SK-N-SH treated with all-trans-retinoic acid at 6 μM for 48 hours (cell line): ENCODE measurements at regions not wholly inside any gene's neighbourhood (a gene's known extent, or its start where the extent isn't known, plus 50 kb on each side); places are given as distances from the start of the nearest gene placed in this dataset.

Experiments used
- ATAC-seq: fragments of 200-7000 bp; cut with Tn5 transposase; 3 replicates; pipeline ENCODE4 v1.9.1; 2020; ENCODE audit warnings: mild to moderate bottlenecking, moderate library complexity
- ARNTL ChIP-seq: fragments of 450-650 bp; formaldehyde crosslinking; IDR thresholded peaks from 2 replicates; pipeline ENCODE4 v1.5.0; 2020; ENCODE audit warnings: low read depth, mild to moderate bottlenecking, moderate library complexity, borderline replicate concordance
- BACH2 ChIP-seq: fragments of 250-450 bp; sonication (Bioruptor Pico); IDR thresholded peaks from 2 replicates; pipeline ENCODE4 v1.9.0; 2021; ENCODE audit warnings: mild to moderate bottlenecking, borderline replicate concordance
- CSDC2 ChIP-seq: fragments of 250-450 bp; sonication (Bioruptor Pico); IDR thresholded peaks from 2 replicates; pipeline ENCODE4 v1.5.0; 2020; ENCODE audit warnings: mild to moderate bottlenecking, moderate library complexity
- ESRRG ChIP-seq: fragments of 250-450 bp; sonication (Bioruptor Pico); IDR thresholded peaks from 2 replicates; pipeline ENCODE4 v1.6.1; 2021; ENCODE audit warnings: mild to moderate bottlenecking
- GLIS3 ChIP-seq: fragments of 250-450 bp; sonication (Bioruptor Pico); IDR thresholded peaks from 2 replicates; pipeline ENCODE4 v1.5.0; 2020; ENCODE audit warnings: mild to moderate bottlenecking, moderate library complexity
- OSR1 ChIP-seq: fragments of 250-450 bp; sonication (Bioruptor Pico); IDR thresholded peaks from 2 replicates; pipeline ENCODE4 v1.8.0; 2022; ENCODE audit warnings: moderate library complexity, mild to moderate bottlenecking, inconsistent platforms
- PPARA ChIP-seq: fragments of 250-450 bp; sonication (Bioruptor Pico); IDR thresholded peaks from 2 replicates; pipeline ENCODE4 v1.5.0; 2020; ENCODE audit warnings: mild to moderate bottlenecking, borderline replicate concordance
- RARB ChIP-seq: fragments of 250-450 bp; sonication (Bioruptor Pico); IDR thresholded peaks from 2 replicates; pipeline ENCODE4 v1.8.0; 2021; ENCODE audit warnings: mild to moderate bottlenecking, moderate library complexity
- SNAI2 ChIP-seq: fragments of 250-450 bp; sonication (Bioruptor Pico); IDR thresholded peaks from 2 replicates; pipeline ENCODE4 v1.5.0; 2020; ENCODE audit warnings: mild to moderate bottlenecking, moderate library complexity
- TCF4 ChIP-seq: fragments of 250-450 bp; sonication (Bioruptor Pico); IDR thresholded peaks from 2 replicates; pipeline ENCODE4 v1.8.0; 2021; ENCODE audit warnings: mild to moderate bottlenecking, moderate library complexity, borderline replicate concordance
- ZC3H10 ChIP-seq: fragments of 250-450 bp; sonication (Bioruptor Pico); IDR thresholded peaks from 2 replicates; pipeline ENCODE4 v1.5.1; 2021; ENCODE audit warnings: mild to moderate bottlenecking, moderate library complexity
- ZFP3 ChIP-seq: fragments of 250-450 bp; sonication (Bioruptor Pico); IDR thresholded peaks from 2 replicates; pipeline ENCODE4 v1.5.0; 2020; ENCODE audit warnings: mild to moderate bottlenecking, moderate library complexity
- ZFP30 ChIP-seq: fragments of 450-650 bp; formaldehyde crosslinking; IDR thresholded peaks from 2 replicates; pipeline ENCODE4 v1.5.0; 2022; ENCODE audit warnings: mild to moderate bottlenecking, moderate library complexity
- ZNF565 ChIP-seq: fragments of 450-650 bp; formaldehyde crosslinking; conservative IDR thresholded peaks from 2 replicates; pipeline ENCODE4 v1.5.0; 2020; ENCODE audit warnings: low read depth, mild to moderate bottlenecking, moderate library complexity
- ZNF8 ChIP-seq: fragments of 450-650 bp; formaldehyde crosslinking; IDR thresholded peaks from 2 replicates; pipeline ENCODE4 v1.5.0; 2020; ENCODE audit warnings: mild to moderate bottlenecking, moderate library complexity
- TF ChIP-seq, protein P1 (sequence below): fragments of 250-450 bp; sonication (Bioruptor Pico); IDR thresholded peaks from 2 replicates; pipeline ENCODE4 v1.8.0; 2020; ENCODE audit warnings: mild to moderate bottlenecking, moderate library complexity, borderline replicate concordance
- TF ChIP-seq, protein P2 (sequence below): fragments of 250-450 bp; sonication (Bioruptor Pico); IDR thresholded peaks from 2 replicates; pipeline ENCODE4 v1.5.1; 2020; ENCODE audit warnings: low read depth, mild to moderate bottlenecking, moderate library complexity
- TF ChIP-seq, protein P3 (sequence below): fragments of 250-450 bp; sonication (Bioruptor Pico); IDR thresholded peaks from 2 replicates; pipeline ENCODE4 v1.5.1; 2021; ENCODE audit warnings: mild to moderate bottlenecking, moderate library complexity
- TF ChIP-seq, protein P4 (sequence below): fragments of 250-450 bp; sonication (Bioruptor Pico); IDR thresholded peaks from 2 replicates; pipeline ENCODE4 v1.5.0; 2020; ENCODE audit warnings: mild to moderate bottlenecking, moderate library complexity
- TF ChIP-seq, protein P5 (sequence below): fragments of 250-450 bp; sonication (Bioruptor Pico); IDR thresholded peaks from 2 replicates; pipeline ENCODE4 v1.8.0; 2021; ENCODE audit warnings: low read depth, mild to moderate bottlenecking, moderate library complexity, borderline replicate concordance

DNA sequence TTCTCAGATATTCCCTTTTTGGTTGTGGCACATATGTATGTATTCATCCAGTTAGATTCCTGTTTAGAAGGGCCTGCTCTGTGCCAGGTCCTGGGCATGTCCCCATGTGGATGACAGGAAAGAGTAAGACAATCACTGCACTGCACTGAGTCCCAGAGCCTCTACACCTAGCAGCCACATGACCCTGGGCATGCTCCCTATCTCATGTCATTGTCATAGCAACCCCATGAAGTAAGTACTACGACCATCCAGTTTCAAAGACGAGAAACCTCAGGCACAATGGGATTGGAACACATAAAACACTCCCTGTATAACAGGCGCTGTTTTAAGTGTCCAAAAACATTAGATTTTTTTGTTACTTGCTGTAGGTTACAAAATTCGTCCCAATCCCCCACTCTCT is 594.4 kb downstream of the UQCRFS1 start (continued):
- TF ChIP-seq, protein P1, sequence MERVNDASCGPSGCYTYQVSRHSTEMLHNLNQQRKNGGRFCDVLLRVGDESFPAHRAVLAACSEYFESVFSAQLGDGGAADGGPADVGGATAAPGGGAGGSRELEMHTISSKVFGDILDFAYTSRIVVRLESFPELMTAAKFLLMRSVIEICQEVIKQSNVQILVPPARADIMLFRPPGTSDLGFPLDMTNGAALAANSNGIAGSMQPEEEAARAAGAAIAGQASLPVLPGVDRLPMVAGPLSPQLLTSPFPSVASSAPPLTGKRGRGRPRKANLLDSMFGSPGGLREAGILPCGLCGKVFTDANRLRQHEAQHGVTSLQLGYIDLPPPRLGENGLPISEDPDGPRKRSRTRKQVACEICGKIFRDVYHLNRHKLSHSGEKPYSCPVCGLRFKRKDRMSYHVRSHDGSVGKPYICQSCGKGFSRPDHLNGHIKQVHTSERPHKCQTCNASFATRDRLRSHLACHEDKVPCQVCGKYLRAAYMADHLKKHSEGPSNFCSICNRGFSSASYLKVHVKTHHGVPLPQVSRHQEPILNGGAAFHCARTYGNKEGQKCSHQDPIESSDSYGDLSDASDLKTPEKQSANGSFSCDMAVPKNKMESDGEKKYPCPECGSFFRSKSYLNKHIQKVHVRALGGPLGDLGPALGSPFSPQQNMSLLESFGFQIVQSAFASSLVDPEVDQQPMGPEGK: no peak
- no peak for TF ChIP-seq ESRRG (CRISPR knock-in tag)
- TF ChIP-seq, protein P2, sequence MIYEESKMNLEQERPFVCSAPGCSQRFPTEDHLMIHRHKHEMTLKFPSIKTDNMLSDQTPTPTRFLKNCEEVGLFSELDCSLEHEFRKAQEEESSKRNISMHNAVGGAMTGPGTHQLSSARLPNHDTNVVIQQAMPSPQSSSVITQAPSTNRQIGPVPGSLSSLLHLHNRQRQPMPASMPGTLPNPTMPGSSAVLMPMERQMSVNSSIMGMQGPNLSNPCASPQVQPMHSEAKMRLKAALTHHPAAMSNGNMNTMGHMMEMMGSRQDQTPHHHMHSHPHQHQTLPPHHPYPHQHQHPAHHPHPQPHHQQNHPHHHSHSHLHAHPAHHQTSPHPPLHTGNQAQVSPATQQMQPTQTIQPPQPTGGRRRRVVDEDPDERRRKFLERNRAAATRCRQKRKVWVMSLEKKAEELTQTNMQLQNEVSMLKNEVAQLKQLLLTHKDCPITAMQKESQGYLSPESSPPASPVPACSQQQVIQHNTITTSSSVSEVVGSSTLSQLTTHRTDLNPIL: no peak

DNA sequence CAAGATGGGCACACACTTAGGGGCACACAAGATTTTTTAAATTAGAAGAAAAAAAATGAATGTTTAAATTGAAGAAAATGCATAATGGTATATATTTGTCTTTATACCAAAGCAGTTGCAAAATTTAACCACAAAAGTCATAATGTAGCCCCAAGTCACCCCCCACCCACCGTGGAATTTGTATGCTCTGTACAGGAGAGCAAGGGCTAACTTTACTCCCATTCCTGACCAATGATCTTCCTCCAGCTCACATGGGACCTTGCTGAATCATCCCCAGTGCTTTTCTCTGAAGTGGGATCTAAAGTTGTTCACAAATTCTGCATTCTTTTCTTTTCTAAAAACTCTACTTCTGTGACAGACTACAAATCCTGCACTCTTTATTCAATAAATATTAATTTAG is 597.0 kb downstream of the UQCRFS1 start:
- no peak for ATAC-seq
- no peak for TF ChIP-seq RARB (CRISPR knock-in tag)
- TF ChIP-seq, protein P3, sequence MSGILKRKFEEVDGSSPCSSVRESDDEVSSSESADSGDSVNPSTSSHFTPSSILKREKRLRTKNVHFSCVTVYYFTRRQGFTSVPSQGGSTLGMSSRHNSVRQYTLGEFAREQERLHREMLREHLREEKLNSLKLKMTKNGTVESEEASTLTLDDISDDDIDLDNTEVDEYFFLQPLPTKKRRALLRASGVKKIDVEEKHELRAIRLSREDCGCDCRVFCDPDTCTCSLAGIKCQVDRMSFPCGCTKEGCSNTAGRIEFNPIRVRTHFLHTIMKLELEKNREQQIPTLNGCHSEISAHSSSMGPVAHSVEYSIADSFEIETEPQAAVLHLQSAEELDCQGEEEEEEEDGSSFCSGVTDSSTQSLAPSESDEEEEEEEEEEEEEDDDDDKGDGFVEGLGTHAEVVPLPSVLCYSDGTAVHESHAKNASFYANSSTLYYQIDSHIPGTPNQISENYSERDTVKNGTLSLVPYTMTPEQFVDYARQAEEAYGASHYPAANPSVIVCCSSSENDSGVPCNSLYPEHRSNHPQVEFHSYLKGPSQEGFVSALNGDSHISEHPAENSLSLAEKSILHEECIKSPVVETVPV: no peak
- TF ChIP-seq ZNF8 (CRISPR knock-in tag): no peak
- no peak for TF ChIP-seq GLIS3 (CRISPR knock-in tag)
- TF ChIP-seq, protein P2: no peak
- no peak for TF ChIP-seq TCF4 (CRISPR knock-in tag)
- TF ChIP-seq ZC3H10 (CRISPR knock-in tag): no peak
- TF ChIP-seq ZFP3 (CRISPR knock-in tag): no peak
- no peak for TF ChIP-seq CSDC2
- no peak for TF ChIP-seq ESRRG (CRISPR knock-in tag)
- no peak for TF ChIP-seq ZFP30 (CRISPR knock-in tag)
- no peak for TF ChIP-seq OSR1 (CRISPR knock-in tag)
- TF ChIP-seq, protein P4, sequence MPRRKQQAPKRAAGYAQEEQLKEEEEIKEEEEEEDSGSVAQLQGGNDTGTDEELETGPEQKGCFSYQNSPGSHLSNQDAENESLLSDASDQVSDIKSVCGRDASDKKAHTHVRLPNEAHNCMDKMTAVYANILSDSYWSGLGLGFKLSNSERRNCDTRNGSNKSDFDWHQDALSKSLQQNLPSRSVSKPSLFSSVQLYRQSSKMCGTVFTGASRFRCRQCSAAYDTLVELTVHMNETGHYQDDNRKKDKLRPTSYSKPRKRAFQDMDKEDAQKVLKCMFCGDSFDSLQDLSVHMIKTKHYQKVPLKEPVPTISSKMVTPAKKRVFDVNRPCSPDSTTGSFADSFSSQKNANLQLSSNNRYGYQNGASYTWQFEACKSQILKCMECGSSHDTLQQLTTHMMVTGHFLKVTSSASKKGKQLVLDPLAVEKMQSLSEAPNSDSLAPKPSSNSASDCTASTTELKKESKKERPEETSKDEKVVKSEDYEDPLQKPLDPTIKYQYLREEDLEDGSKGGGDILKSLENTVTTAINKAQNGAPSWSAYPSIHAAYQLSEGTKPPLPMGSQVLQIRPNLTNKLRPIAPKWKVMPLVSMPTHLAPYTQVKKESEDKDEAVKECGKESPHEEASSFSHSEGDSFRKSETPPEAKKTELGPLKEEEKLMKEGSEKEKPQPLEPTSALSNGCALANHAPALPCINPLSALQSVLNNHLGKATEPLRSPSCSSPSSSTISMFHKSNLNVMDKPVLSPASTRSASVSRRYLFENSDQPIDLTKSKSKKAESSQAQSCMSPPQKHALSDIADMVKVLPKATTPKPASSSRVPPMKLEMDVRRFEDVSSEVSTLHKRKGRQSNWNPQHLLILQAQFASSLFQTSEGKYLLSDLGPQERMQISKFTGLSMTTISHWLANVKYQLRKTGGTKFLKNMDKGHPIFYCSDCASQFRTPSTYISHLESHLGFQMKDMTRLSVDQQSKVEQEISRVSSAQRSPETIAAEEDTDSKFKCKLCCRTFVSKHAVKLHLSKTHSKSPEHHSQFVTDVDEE (CRISPR knock-in tag): no peak
- no peak for TF ChIP-seq SNAI2 (CRISPR knock-in tag)
- no peak for TF ChIP-seq BACH2 (CRISPR knock-in tag)
- TF ChIP-seq ZNF565: no peak
- TF ChIP-seq, protein P1: no peak
- TF ChIP-seq ARNTL (CRISPR knock-in tag): no peak
- TF ChIP-seq PPARA: no peak

DNA sequence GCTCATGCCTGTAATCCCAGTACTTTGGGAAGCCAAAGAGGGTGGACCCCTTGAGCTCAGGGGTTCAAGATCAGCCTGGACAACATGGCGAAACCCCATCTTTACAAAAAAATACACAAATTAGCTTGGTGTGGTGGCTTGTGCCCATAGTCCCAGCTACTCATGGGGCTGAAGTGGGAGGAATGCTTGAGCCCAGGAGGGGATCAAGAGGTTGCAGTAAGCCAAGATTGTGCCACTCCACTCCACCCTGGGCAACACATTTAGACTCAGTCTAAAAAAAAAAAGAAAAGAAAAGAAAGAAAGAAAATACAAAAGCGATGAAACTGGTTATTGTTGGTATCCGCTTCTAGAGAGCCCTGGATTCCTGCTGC is 597.4 kb downstream of the UQCRFS1 start:
- no peak for ATAC-seq
- no peak for TF ChIP-seq CSDC2
- TF ChIP-seq GLIS3 (CRISPR knock-in tag): no peak
- TF ChIP-seq ZFP30 (CRISPR knock-in tag): no peak
- no peak for TF ChIP-seq ZNF565
- TF ChIP-seq, protein P5, sequence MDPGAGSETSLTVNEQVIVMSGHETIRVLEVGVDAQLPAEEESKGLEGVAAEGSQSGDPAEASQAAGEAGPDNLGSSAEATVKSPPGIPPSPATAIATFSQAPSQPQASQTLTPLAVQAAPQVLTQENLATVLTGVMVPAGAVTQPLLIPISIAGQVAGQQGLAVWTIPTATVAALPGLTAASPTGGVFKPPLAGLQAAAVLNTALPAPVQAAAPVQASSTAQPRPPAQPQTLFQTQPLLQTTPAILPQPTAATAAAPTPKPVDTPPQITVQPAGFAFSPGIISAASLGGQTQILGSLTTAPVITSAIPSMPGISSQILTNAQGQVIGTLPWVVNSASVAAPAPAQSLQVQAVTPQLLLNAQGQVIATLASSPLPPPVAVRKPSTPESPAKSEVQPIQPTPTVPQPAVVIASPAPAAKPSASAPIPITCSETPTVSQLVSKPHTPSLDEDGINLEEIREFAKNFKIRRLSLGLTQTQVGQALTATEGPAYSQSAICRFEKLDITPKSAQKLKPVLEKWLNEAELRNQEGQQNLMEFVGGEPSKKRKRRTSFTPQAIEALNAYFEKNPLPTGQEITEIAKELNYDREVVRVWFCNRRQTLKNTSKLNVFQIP (CRISPR knock-in tag): no peak
